Stomach (tissue), 4 donors: ENCODE measurements at regions not wholly inside any gene's neighbourhood (a gene's known extent, or its start where the extent isn't known, plus 50 kb on each side); places are given as distances from the start of the nearest gene placed in this dataset.

ENCODE experiments used
- EP300 ChIP-seq: sonication (generic); formaldehyde crosslinking; IDR thresholded peaks from one replicate; pipeline ENCODE4 v1.6.1; 2017; ENCODE audit warnings: antibody characterized with exemption
- POLR2A ChIP-seq, 4 donors: fragments of 450-650 bp; IDR thresholded peaks; one replicate each; pipeline ENCODE4 v1.6.1; 2016; ENCODE audit warnings: antibody characterized with exemption in 4 of 4, control low read depth in 2 of 4, mild to moderate bottlenecking in 1 of 4, moderate library complexity in 1 of 4
- POLR2AphosphoS5 ChIP-seq, 3 donors: sonication (generic); formaldehyde crosslinking; IDR thresholded peaks; one replicate each; pipeline ENCODE4 v1.6.1; 2016; ENCODE audit warnings: antibody characterized with exemption in 3 of 3
- TF ChIP-seq, protein P1 (sequence below), 7 experiments: fragments of 450-650 bp in 4 of 7; fragments of 200-600 bp in 3 of 7; sonication (generic) in 3 of 7; IDR thresholded peaks; one replicate each; pipeline ENCODE4 v1.5.1; 2016 to 2019; ENCODE audit warnings: antibody characterized with exemption in 7 of 7, control low read depth in 2 of 7, mild to moderate bottlenecking in 1 of 7

DNA sequence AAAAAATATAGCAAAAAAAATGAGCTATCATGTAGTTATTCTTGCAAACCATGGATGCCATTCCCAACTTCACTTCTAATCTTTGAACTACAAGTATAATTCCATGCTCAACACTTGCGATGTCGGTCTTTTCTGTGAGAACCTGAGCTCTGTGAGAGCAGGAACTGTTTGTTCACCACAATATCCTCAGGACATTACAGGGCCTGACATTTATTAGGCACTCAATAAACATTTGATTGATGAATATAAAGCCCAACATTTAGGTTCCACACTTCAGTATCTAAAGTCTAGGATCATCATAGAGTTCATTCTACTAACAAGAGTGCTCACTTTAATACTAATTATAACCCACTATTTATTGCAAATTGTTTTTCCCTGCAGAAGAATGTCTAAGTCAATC is 211.6 kb upstream of the FAM241A start:
- TF ChIP-seq, protein P1, sequence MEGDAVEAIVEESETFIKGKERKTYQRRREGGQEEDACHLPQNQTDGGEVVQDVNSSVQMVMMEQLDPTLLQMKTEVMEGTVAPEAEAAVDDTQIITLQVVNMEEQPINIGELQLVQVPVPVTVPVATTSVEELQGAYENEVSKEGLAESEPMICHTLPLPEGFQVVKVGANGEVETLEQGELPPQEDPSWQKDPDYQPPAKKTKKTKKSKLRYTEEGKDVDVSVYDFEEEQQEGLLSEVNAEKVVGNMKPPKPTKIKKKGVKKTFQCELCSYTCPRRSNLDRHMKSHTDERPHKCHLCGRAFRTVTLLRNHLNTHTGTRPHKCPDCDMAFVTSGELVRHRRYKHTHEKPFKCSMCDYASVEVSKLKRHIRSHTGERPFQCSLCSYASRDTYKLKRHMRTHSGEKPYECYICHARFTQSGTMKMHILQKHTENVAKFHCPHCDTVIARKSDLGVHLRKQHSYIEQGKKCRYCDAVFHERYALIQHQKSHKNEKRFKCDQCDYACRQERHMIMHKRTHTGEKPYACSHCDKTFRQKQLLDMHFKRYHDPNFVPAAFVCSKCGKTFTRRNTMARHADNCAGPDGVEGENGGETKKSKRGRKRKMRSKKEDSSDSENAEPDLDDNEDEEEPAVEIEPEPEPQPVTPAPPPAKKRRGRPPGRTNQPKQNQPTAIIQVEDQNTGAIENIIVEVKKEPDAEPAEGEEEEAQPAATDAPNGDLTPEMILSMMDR (IDR thresholded peaks at IDR 0.05) = no peak
- TF ChIP-seq POLR2AphosphoS5 (IDR thresholded peaks at IDR 0.05) (no peak), POLR2A (IDR thresholded peaks at IDR 0.05) (no peak), EP300 (no peak)
